NCI-H510A treated with DMSO at 0.1 percent for 48 hours (cell line): ENCODE measurements at regions not wholly inside any gene's neighbourhood (a gene's known extent, or its start where the extent isn't known, plus 50 kb on each side); places are given as distances from the start of the nearest gene placed in this dataset.

Source experiments
- DNase-seq: peaks from one replicate; lab custom pipeline; 2025; lab: John Stamatoyannopoulos, UW

- DNase-seq, result no peak
Observed at GRCh38 chr6:95142661-95143335, 434.5 kb upstream of the MANEA start.

- DNase-seq, result no peak
Observed at GRCh38 chr6:95143408-95144180, 433.7 kb upstream of the MANEA start.

GRCh38 chr6:95145457-95145856, 431.9 kb upstream of the MANEA start:
- DNase-seq, result no peak

- no peak for DNase-seq
Observed at GRCh38 chr6:95159557-95159956, 417.8 kb upstream of the MANEA start.

- no peak for DNase-seq
Observed at GRCh38 chr6:95169775-95170174, 407.6 kb upstream of the MANEA start.

GRCh38 chr6:95175927-95176675, 401.2 kb upstream of the MANEA start:
- no peak for DNase-seq

- no peak for DNase-seq
Observed at GRCh38 chr6:95185874-95186273, 391.5 kb upstream of the MANEA start.

- DNase-seq, result no peak
Observed at GRCh38 chr6:95186710-95187109, 390.6 kb upstream of the MANEA start.

- no peak for DNase-seq
Observed at GRCh38 chr6:95197590-95197989, 379.7 kb upstream of the MANEA start.

GRCh38 chr6:95203153-95203754, 374.1 kb upstream of the MANEA start:
- DNase-seq, result peak; percentile 23

GRCh38 chr6:95204178-95204577, 373.2 kb upstream of the MANEA start:
- no peak for DNase-seq

- no peak for DNase-seq
Observed at GRCh38 chr6:95208621-95209020, 368.7 kb upstream of the MANEA start.

GRCh38 chr6:95209074-95209473, 368.3 kb upstream of the MANEA start:
- no peak for DNase-seq

- DNase-seq, result no peak
Observed at GRCh38 chr6:95216555-95216954, 360.8 kb upstream of the MANEA start.

GRCh38 chr6:95227351-95227750, 350.0 kb upstream of the MANEA start:
- DNase-seq, result no peak

- no peak for DNase-seq
Observed at GRCh38 chr6:95228636-95229035, 348.7 kb upstream of the MANEA start.

GRCh38 chr6:95230071-95230740, 347.1 kb upstream of the MANEA start:
- no peak for DNase-seq

GRCh38 chr6:95231416-95231815, 345.9 kb upstream of the MANEA start:
- DNase-seq, result no peak

- DNase-seq, result no peak
Observed at GRCh38 chr6:95232446-95232845, 344.9 kb upstream of the MANEA start.

- DNase-seq, result no peak
Observed at GRCh38 chr6:95233879-95234278, 343.5 kb upstream of the MANEA start.

GRCh38 chr6:95240514-95240913, 336.8 kb upstream of the MANEA start:
- no peak for DNase-seq

GRCh38 chr6:95242560-95242959, 334.8 kb upstream of the MANEA start:
- DNase-seq, result no peak
